WTC11 (cell line): ENCODE measurements at regions not wholly inside any gene's neighbourhood (a gene's known extent, or its start where the extent isn't known, plus 50 kb on each side); places are given as distances from the start of the nearest gene placed in this dataset.

Experiments
- ATAC-seq: fragments of 200-7000 bp; cut with Tn5 transposase; 2 replicates; pipeline ENCODE4 v1.10.0; 2021; ENCODE audit warnings: mild to moderate bottlenecking, moderate library complexity
- CTCF ChIA-PET: fragments of 300-600 bp; sonication (Branson Sonifier 250); formaldehyde crosslinking; loops from one replicate; lab custom pipeline; 2021; ENCODE audit warnings: antibody characterized with exemption; lab: Charles Lee
- POLR2A ChIA-PET: fragments of 350-600 bp; sonication (Branson Sonifier 250); formaldehyde crosslinking; loops from one replicate; lab custom pipeline; 2021; ENCODE audit warnings: antibody characterized with exemption; lab: Charles Lee
- DNase-seq: peaks from one replicate; pipeline ENCODE4 v3.0.0; 2021; ENCODE audit warnings: low spot score
- H3K27ac Mint-ChIP-seq: 2 replicates; pipeline ENCODE4 v1.8.0; 2021; ENCODE audit warnings: mixed read lengths
- H3K27me3 Mint-ChIP-seq: 2 replicates; pipeline ENCODE4 v1.8.0; 2021; ENCODE audit warnings: low read depth, mild to moderate bottlenecking, moderate library complexity, mixed read lengths
- H3K36me3 Mint-ChIP-seq: 2 replicates; pipeline ENCODE4 v1.8.0; 2021; ENCODE audit warnings: mixed read lengths
- H3K4me1 Mint-ChIP-seq: 2 replicates; pipeline ENCODE4 v1.8.0; 2022; ENCODE audit warnings: mixed read lengths
- H3K4me3 Mint-ChIP-seq: 2 replicates; pipeline ENCODE4 v1.8.0; 2021; ENCODE audit warnings: mild to moderate bottlenecking, moderate library complexity, mixed read lengths
- H3K9me3 Mint-ChIP-seq: 2 replicates; pipeline ENCODE4 v1.8.0; 2021; ENCODE audit warnings: mixed read lengths
- CREB1 ChIP-seq: sonication (generic); formaldehyde crosslinking; IDR thresholded peaks from 2 replicates; pipeline ENCODE4 v1.8.0; 2023; ENCODE audit warnings: mild to moderate bottlenecking, missing genetic modification reagents
- FOXJ3 ChIP-seq: sonication (generic); formaldehyde crosslinking; IDR thresholded peaks from 2 replicates; pipeline ENCODE4 v1.9.0; 2021; ENCODE audit warnings: missing genetic modification reagents, mild to moderate bottlenecking, borderline replicate concordance
- IRF2 ChIP-seq: sonication (generic); formaldehyde crosslinking; IDR thresholded peaks from 2 replicates; pipeline ENCODE4 v1.8.0; 2022; ENCODE audit warnings: low read depth, missing genetic modification reagents, borderline replicate concordance
- NR1H2 ChIP-seq: sonication (generic); formaldehyde crosslinking; IDR thresholded peaks from 2 replicates; pipeline ENCODE4 v1.9.0; 2021; ENCODE audit warnings: mild to moderate bottlenecking, moderate library complexity, missing genetic modification reagents
- RELA ChIP-seq: sonication (generic); formaldehyde crosslinking; IDR thresholded peaks from 2 replicates; pipeline ENCODE4 v1.8.1; 2022; ENCODE audit warnings: missing genetic modification reagents, mild to moderate bottlenecking, borderline replicate concordance
- TEAD1 ChIP-seq: sonication (generic); formaldehyde crosslinking; IDR thresholded peaks from 2 replicates; pipeline ENCODE4 v1.8.0; 2022; ENCODE audit warnings: mild to moderate bottlenecking, missing genetic modification reagents
- TP53 ChIP-seq: sonication (generic); formaldehyde crosslinking; IDR thresholded peaks from 2 replicates; pipeline ENCODE4 v1.8.1; 2023; ENCODE audit warnings: mild to moderate bottlenecking, missing genetic modification reagents
- ZNF138 ChIP-seq: sonication (generic); formaldehyde crosslinking; conservative IDR thresholded peaks from 2 replicates; pipeline ENCODE4 v1.8.1; 2022; ENCODE audit warnings: mild to moderate bottlenecking, moderate library complexity, missing genetic modification reagents
- ZNF219 ChIP-seq: sonication (generic); formaldehyde crosslinking; IDR thresholded peaks from 2 replicates; pipeline ENCODE4 v1.8.0; 2023; ENCODE audit warnings: missing genetic modification reagents, mild to moderate bottlenecking, borderline replicate concordance
- ZNF263 ChIP-seq: sonication (generic); formaldehyde crosslinking; IDR thresholded peaks from 2 replicates; pipeline ENCODE4 v1.8.1; 2022; ENCODE audit warnings: low read depth, mild to moderate bottlenecking, moderate library complexity, missing genetic modification reagents
- ZNF317 ChIP-seq: sonication (generic); formaldehyde crosslinking; IDR thresholded peaks from 2 replicates; pipeline ENCODE4 v1.8.1; 2023; ENCODE audit warnings: low read depth, mild to moderate bottlenecking, moderate library complexity, missing genetic modification reagents, borderline replicate concordance
- TF ChIP-seq, protein P1 (sequence below): sonication (generic); formaldehyde crosslinking; IDR thresholded peaks from 2 replicates; pipeline ENCODE4 v1.8.1; 2023; ENCODE audit warnings: mild to moderate bottlenecking, missing genetic modification reagents, moderate library complexity
- TF ChIP-seq, protein P2 (sequence below): sonication (generic); formaldehyde crosslinking; IDR thresholded peaks from 2 replicates; pipeline ENCODE4 v1.8.1; 2022; ENCODE audit warnings: low read depth, missing genetic modification reagents, borderline replicate concordance
- TF ChIP-seq, protein P3 (sequence below): fragments of 250-450 bp; sonication (Bioruptor Pico); conservative IDR thresholded peaks from 2 replicates; pipeline ENCODE4 v1.9.0; 2021; ENCODE audit warnings: mild to moderate bottlenecking
- TF ChIP-seq, protein P4 (sequence below): fragments of 250-450 bp; sonication (Bioruptor Pico); IDR thresholded peaks from 2 replicates; pipeline ENCODE4 v1.9.0; 2021; ENCODE audit warnings: moderate library complexity, mild to moderate bottlenecking, inconsistent platforms, borderline replicate concordance
- TF ChIP-seq, protein P5 (sequence below): sonication (generic); formaldehyde crosslinking; IDR thresholded peaks from 2 replicates; pipeline ENCODE4 v1.8.0; 2023; ENCODE audit warnings: mild to moderate bottlenecking, missing genetic modification reagents

DNA sequence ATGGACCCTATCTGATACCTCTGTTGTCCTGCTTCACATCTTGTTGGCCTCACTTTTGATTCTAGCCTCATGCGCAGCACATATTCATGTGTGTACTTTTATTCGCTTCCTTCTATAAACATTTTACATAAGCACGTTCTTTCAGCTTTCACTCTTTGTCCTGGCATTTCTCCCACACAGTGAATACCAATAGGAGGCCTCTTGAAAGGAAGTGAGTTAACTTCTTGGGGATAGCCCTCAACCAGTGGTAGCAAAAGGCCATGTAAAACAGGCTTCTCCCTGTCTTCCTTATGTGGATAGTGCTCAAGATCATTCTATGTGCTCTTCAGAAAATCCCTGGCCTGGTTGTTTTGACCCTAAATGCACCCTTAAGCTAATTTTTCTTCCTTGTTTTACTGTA, 633.9 kb upstream of the MBL2 start (continued):
- TF ChIP-seq, protein P1, sequence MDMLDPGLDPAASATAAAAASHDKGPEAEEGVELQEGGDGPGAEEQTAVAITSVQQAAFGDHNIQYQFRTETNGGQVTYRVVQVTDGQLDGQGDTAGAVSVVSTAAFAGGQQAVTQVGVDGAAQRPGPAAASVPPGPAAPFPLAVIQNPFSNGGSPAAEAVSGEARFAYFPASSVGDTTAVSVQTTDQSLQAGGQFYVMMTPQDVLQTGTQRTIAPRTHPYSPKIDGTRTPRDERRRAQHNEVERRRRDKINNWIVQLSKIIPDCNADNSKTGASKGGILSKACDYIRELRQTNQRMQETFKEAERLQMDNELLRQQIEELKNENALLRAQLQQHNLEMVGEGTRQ (CRISPR knock-in tag) = no peak

DNA sequence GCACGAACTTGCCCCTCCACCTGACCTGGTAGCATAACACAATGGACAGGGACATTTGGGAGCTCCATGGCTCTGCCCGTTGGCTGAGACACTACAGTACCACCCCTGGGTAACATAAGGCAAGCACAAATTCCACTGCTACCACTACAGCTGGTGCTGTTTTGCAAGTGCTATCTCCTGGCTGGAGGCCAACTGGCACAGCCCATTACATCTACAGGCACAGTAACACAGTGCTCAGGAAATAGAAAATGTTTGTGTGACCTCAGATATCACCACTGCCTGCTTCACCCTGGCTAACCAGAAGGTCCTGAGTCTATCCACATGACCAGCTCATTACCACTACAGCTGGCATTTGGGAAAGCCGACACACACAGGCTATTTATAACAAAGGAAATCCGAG, 631.1 kb upstream of the MBL2 start:
- Mint-ChIP-seq H3K27me3 (no peaks in the 10 kb centered on the region), H3K36me3 (peaks cover 19% of the 10 kb centered on the region), H3K4me3 (no peak overlapping the region), H3K4me1 (peaks cover 12% of the 10 kb centered on the region), H3K27ac (no peak overlapping the region), H3K9me3 (peaks cover 34% of the 10 kb centered on the region)
- no peak for ATAC-seq
- DNase-seq = no peak
- ChIA-PET CTCF (interaction anchor here (0.7 kb wide), 1 partner anchor 19 kb away, joined by 3 read pairs; no protein-coding TSS in a partner anchor), POLR2A (no interaction called here)
- TF ChIP-seq ZNF219 (CRISPR knock-in tag) (no peak), RELA (CRISPR knock-in tag) (no peak), ZNF138 (CRISPR knock-in tag) (no peak), NR1H2 (CRISPR knock-in tag) (no peak), ZNF263 (no peak), IRF2 (CRISPR knock-in tag) (no peak), ZNF317 (CRISPR knock-in tag) (no peak), CREB1 (no peak), TP53 (CRISPR knock-in tag) (no peak), FOXJ3 (CRISPR knock-in tag) (no peak), TEAD1 (no peak)
- TF ChIP-seq, protein P1 (CRISPR knock-in tag) = no peak
- TF ChIP-seq, protein P2, sequence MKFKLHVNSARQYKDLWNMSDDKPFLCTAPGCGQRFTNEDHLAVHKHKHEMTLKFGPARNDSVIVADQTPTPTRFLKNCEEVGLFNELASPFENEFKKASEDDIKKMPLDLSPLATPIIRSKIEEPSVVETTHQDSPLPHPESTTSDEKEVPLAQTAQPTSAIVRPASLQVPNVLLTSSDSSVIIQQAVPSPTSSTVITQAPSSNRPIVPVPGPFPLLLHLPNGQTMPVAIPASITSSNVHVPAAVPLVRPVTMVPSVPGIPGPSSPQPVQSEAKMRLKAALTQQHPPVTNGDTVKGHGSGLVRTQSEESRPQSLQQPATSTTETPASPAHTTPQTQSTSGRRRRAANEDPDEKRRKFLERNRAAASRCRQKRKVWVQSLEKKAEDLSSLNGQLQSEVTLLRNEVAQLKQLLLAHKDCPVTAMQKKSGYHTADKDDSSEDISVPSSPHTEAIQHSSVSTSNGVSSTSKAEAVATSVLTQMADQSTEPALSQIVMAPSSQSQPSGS (CRISPR knock-in tag) = no peak
- TF ChIP-seq, protein P3, sequence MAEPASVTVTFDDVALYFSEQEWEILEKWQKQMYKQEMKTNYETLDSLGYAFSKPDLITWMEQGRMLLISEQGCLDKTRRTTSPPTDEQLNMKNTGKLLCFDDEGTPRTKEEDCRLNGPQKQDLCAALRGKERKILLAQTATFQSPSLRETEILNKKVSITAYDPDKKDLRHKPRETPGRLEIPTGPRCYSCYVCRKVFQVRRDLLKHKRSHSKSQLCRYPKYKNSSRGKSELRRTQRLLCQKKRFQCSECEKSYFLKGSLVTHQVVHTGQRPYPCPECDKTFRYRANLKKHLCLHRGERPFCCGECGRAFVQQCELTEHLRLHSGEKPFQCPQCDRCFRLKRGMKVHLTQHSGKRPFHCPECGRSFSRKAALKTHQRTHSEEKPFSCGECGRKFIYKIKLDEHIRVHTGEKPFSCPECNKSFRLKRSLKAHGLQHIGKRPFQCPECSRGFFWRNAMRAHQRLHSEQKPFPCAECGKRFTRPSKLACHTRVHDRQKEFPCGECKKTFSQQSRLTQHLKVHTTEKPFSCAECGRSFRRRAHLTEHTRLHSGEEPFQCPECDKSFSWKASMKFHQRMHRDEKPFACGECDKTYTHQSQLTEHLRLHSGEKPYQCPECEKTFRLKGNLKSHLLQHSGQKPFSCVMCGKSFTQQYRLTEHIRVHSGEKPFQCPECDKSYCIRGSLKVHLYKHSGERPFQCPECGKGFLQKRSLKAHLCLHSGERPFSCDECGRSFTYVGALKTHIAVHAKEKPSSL = no peak
- TF ChIP-seq, protein P4, sequence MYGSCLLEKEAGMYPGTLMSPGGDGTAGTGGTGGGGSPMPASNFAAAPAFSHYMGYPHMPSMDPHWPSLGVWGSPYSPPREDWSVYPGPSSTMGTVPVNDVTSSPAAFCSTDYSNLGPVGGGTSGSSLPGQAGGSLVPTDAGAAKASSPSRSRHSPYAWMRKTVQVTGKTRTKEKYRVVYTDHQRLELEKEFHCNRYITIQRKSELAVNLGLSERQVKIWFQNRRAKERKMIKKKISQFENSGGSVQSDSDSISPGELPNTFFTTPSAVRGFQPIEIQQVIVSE (CRISPR knock-in tag) = no peak
- TF ChIP-seq, protein P5, sequence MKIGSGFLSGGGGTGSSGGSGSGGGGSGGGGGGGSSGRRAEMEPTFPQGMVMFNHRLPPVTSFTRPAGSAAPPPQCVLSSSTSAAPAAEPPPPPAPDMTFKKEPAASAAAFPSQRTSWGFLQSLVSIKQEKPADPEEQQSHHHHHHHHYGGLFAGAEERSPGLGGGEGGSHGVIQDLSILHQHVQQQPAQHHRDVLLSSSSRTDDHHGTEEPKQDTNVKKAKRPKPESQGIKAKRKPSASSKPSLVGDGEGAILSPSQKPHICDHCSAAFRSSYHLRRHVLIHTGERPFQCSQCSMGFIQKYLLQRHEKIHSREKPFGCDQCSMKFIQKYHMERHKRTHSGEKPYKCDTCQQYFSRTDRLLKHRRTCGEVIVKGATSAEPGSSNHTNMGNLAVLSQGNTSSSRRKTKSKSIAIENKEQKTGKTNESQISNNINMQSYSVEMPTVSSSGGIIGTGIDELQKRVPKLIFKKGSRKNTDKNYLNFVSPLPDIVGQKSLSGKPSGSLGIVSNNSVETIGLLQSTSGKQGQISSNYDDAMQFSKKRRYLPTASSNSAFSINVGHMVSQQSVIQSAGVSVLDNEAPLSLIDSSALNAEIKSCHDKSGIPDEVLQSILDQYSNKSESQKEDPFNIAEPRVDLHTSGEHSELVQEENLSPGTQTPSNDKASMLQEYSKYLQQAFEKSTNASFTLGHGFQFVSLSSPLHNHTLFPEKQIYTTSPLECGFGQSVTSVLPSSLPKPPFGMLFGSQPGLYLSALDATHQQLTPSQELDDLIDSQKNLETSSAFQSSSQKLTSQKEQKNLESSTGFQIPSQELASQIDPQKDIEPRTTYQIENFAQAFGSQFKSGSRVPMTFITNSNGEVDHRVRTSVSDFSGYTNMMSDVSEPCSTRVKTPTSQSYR (CRISPR knock-in tag) = no peak
